ENCODE measurements at regions not wholly inside any gene's neighbourhood (a gene's known extent, or its start where the extent isn't known, plus 50 kb on each side); places are given as distances from the start of the nearest gene placed in this dataset.

DNA sequence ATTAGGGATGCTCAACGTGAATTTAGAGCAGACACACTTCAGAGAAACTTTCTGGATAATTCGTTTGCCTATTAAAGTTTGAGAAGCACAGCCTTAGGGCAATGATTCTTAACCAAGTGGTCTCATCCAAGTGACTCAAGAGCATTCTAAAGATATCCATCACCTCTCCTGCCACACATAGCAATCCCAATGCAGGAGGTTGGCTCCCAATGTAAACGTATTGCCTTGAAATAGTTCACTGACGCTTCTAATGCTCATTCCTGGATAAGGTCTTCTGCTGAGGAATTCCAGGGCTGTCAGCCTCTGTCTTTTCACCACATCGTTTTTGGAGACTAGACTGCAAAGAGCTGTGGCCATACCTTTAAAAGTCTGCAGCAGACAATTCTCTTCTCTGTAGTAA lies 279.8 kb upstream of the DACH1 start:
- Histone ChIP-seq H4K20me1 (ENCODE audit: insufficient read depth, low read length) (no peaks in the 10 kb centered on the region), H3K79me2 (ENCODE audit: insufficient read depth, low read length) (no peaks in the 10 kb centered on the region), H3K27me3 (ENCODE audit: control insufficient read depth in 1 of 2, insufficient read depth in 2 of 2, low read length in 2 of 2) (no peaks in the 10 kb centered on the region), H3K4me1 (ENCODE audit: insufficient read depth, low read length) (no peaks in the 10 kb centered on the region), H3K9me3 (ENCODE audit: low read length) (no peaks in the 10 kb centered on the region), H3K4me2 (ENCODE audit: low read depth, low read length) (no peak overlapping the region), H3K9ac (ENCODE audit: insufficient read depth, low read depth, low read length) (no peak overlapping the region), H3K27ac (ENCODE audit: extremely low read length, insufficient read depth, low read length) (no peak overlapping the region), H3K4me3 (replicated peaks in 1 of 3; ENCODE audit: insufficient read depth in 1 of 3, low read depth in 2 of 3, low read length in 3 of 3) (no peak overlapping the region), H2AFZ (ENCODE audit: low read length) (no peak overlapping the region), H3K36me3 (replicated peaks in 1 of 2; ENCODE audit: control insufficient read depth in 1 of 2, insufficient read depth in 2 of 2, low read length in 2 of 2) (no peaks in the 10 kb centered on the region)
- intact Hi-C loops (cut with micrococcal nuclease; ENCODE audit: unreplicated experiment) (no loop called here), in situ Hi-C loops (cut with HindIII; ENCODE audit: extremely low pct_ligation_motif_present, low pct_unique_long_range_greater_than_20kb) (no loop called here)
- BruUV-seq (replicated peaks), result no TSS peak
- ChIA-PET POLR2A (no interaction called here), CTCF (ENCODE audit: low intra/inter-chr PET ratio, low total read pairs) (no interaction called here)
- TF ChIP-seq, protein P1, sequence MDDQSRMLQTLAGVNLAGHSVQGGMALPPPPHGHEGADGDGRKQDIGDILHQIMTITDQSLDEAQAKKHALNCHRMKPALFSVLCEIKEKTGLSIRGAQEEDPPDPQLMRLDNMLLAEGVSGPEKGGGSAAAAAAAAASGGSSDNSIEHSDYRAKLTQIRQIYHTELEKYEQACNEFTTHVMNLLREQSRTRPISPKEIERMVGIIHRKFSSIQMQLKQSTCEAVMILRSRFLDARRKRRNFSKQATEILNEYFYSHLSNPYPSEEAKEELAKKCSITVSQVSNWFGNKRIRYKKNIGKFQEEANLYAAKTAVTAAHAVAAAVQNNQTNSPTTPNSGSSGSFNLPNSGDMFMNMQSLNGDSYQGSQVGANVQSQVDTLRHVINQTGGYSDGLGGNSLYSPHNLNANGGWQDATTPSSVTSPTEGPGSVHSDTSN (CRISPR knock-in tag; IDR thresholded peaks at IDR 0.05; ENCODE audit: borderline replicate concordance), result no peak
- no peak for TF ChIP-seq ZNF572 (CRISPR knock-in tag; IDR thresholded peaks at IDR 0.05)
- TF ChIP-seq KLF9 (CRISPR knock-in tag; IDR thresholded peaks at IDR 0.05; ENCODE audit: low read depth), result no peak
- TF ChIP-seq KDM6A (CRISPR knock-in tag; IDR thresholded peaks at IDR 0.05; ENCODE audit: low read depth), result no peak
- TF ChIP-seq, protein P2, sequence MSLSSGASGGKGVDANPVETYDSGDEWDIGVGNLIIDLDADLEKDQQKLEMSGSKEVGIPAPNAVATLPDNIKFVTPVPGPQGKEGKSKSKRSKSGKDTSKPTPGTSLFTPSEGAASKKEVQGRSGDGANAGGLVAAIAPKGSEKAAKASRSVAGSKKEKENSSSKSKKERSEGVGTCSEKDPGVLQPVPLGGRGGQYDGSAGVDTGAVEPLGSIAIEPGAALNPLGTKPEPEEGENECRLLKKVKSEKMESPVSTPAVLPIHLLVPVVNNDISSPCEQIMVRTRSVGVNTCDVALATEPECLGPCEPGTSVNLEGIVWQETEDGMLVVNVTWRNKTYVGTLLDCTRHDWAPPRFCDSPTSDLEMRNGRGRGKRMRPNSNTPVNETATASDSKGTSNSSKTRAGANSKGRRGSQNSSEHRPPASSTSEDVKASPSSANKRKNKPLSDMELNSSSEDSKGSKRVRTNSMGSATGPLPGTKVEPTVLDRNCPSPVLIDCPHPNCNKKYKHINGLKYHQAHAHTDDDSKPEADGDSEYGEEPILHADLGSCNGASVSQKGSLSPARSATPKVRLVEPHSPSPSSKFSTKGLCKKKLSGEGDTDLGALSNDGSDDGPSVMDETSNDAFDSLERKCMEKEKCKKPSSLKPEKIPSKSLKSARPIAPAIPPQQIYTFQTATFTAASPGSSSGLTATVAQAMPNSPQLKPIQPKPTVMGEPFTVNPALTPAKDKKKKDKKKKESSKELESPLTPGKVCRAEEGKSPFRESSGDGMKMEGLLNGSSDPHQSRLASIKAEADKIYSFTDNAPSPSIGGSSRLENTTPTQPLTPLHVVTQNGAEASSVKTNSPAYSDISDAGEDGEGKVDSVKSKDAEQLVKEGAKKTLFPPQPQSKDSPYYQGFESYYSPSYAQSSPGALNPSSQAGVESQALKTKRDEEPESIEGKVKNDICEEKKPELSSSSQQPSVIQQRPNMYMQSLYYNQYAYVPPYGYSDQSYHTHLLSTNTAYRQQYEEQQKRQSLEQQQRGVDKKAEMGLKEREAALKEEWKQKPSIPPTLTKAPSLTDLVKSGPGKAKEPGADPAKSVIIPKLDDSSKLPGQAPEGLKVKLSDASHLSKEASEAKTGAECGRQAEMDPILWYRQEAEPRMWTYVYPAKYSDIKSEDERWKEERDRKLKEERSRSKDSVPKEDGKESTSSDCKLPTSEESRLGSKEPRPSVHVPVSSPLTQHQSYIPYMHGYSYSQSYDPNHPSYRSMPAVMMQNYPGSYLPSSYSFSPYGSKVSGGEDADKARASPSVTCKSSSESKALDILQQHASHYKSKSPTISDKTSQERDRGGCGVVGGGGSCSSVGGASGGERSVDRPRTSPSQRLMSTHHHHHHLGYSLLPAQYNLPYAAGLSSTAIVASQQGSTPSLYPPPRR (CRISPR knock-in tag; IDR thresholded peaks at IDR 0.05; ENCODE audit: borderline replicate concordance), result no peak
- no peak for TF ChIP-seq ZNF326 (CRISPR knock-in tag; IDR thresholded peaks at IDR 0.05; ENCODE audit: borderline replicate concordance)
- TF ChIP-seq MYC (CRISPR knock-in tag; IDR thresholded peaks at IDR 0.05; ENCODE audit: borderline replicate concordance), result no peak
- TF ChIP-seq ZSCAN25 (CRISPR knock-in tag; IDR thresholded peaks at IDR 0.05), result no peak
- no peak for TF ChIP-seq CBX1 (IDR thresholded peaks at IDR 0.05; ENCODE audit: low read depth)
- FAIRE-seq, result no peak
- DNase-seq (ENCODE audit: low spot score), result no peak
- no peak for ATAC-seq
- WGBS (ENCODE audit: low lambda C conversion rate), result 8% methylated on average over 5 of the region's 5 CpGs
